Testis (tissue), 2 donors: ENCODE measurements at regions not wholly inside any gene's neighbourhood (a gene's known extent, or its start where the extent isn't known, plus 50 kb on each side); places are given as distances from the start of the nearest gene placed in this dataset.

ENCODE experiments used
- DNase-seq: peaks from one replicate; pipeline ENCODE4 v3.0.0-alpha.2; 2019
- H3K27ac ChIP-seq, 2 donors: fragments of 200-600 bp; sonication (generic); one replicate each; pipeline ENCODE4 v1.5.1; 2019
- H3K27me3 ChIP-seq: fragments of 200-600 bp; sonication (generic); one replicate; pipeline ENCODE4 v1.5.1; 2019
- H3K36me3 ChIP-seq: fragments of 200-600 bp; sonication (generic); one replicate; pipeline ENCODE4 v1.5.1; 2017; ENCODE audit warnings: low read depth; ENCODE audit errors: missing control alignments
- H3K4me1 ChIP-seq: fragments of 200-600 bp; sonication (generic); one replicate; pipeline ENCODE4 v1.5.1; 2019
- H3K4me3 ChIP-seq, 2 donors: fragments of 200-600 bp; sonication (generic); one replicate each; pipeline ENCODE4 v1.5.1; 2017 to 2019
- H3K9me3 ChIP-seq: fragments of 200-600 bp; sonication (generic); one replicate; pipeline ENCODE4 v1.5.1; 2017
- POLR2A ChIP-seq: fragments of 450-650 bp; IDR thresholded peaks from one replicate; pipeline ENCODE4 v1.6.1; 2017; ENCODE audit warnings: antibody characterized with exemption, mild to moderate bottlenecking, moderate library complexity
- WGBS, 2 donors: methylation state at CpG; one replicate each; pipeline ENCODE4 v1.1.5; 2018; 5-methylcytosine and 5-hydroxymethylcytosine counted together
- intact Hi-C: fragments of 100-400 bp; cut with DNase I; formaldehyde crosslinking; loops from one replicate; pipeline ENCODE4 v1.15.1; 2023; ENCODE audit warnings: low total_unique reads
- TF ChIP-seq, protein P1 (sequence below), 3 experiments: fragments of 450-650 bp in 2 of 3; fragments of 200-600 bp in 1 of 3; sonication (generic) in 1 of 3; IDR thresholded peaks; one replicate each; pipeline ENCODE4 v1.5.1; 2016 to 2019; ENCODE audit warnings: antibody characterized with exemption in 3 of 3, mild to moderate bottlenecking in 2 of 3, moderate library complexity in 1 of 3

DNA sequence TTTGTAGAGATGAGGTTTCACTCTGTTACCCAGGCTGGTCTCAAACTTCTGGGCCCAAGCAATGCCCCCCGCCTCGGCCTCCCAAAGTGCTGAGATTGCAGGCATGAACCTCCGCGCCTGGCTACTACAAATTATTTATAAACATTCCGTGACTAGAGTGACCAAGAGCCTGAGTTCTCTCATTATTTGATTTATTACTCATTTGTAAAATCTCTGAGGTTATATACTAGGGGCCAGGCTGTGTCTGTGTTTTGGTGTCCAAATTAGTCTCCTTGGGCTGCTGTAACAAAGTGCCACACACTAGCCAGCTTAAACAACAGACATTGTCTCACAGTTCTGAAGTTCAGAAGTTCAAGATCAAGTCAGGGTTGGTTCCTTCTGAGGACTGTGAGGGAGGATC lies 70.8 kb upstream of the ELAC2 start:
- Histone ChIP-seq H3K4me3 (no peak overlapping the region), H3K4me1 (no peaks in the 10 kb centered on the region), H3K27me3 (no peaks in the 10 kb centered on the region), H3K27ac (no peak overlapping the region), H3K36me3 (no peaks in the 10 kb centered on the region), H3K9me3 (no peaks in the 10 kb centered on the region)
- no peak for TF ChIP-seq POLR2A
- TF ChIP-seq, protein P1, sequence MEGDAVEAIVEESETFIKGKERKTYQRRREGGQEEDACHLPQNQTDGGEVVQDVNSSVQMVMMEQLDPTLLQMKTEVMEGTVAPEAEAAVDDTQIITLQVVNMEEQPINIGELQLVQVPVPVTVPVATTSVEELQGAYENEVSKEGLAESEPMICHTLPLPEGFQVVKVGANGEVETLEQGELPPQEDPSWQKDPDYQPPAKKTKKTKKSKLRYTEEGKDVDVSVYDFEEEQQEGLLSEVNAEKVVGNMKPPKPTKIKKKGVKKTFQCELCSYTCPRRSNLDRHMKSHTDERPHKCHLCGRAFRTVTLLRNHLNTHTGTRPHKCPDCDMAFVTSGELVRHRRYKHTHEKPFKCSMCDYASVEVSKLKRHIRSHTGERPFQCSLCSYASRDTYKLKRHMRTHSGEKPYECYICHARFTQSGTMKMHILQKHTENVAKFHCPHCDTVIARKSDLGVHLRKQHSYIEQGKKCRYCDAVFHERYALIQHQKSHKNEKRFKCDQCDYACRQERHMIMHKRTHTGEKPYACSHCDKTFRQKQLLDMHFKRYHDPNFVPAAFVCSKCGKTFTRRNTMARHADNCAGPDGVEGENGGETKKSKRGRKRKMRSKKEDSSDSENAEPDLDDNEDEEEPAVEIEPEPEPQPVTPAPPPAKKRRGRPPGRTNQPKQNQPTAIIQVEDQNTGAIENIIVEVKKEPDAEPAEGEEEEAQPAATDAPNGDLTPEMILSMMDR (IDR thresholded peaks at IDR 0.05) = no peak
- 78 to 90% methylated on average over 5 of the region's 5 CpGs for WGBS, 2 donors
- DNase-seq = no peak
- intact Hi-C loops = no loop called here

DNA sequence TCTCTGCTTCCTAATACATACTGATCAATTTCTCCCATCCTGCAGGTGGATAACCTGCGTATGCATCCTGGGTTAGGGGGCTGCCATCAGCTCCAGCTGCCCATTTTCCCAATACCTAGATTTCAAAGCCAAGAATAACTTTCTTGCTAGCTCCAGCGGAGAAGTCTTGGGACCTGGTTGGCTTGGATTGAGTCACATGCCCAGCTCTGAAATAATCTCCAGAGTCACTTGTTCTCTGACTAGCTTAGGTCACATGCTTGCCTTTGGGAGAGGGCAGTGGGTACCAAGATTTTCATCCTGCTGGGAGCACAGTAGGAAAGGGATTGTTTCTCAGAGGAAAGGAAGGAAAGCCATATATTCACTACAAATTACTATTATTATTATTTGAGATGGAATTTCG lies 70.0 kb upstream of the ELAC2 start:
- no peak overlapping the region for H3K27ac ChIP-seq
- DNase-seq = no peak
- H3K4me1 ChIP-seq = no peaks in the 10 kb centered on the region
- TF ChIP-seq, protein P1 (IDR thresholded peaks at IDR 0.05) = no peak
- TF ChIP-seq POLR2A = no peak
- no peaks in the 10 kb centered on the region for H3K36me3 ChIP-seq
- H3K9me3 ChIP-seq = no peaks in the 10 kb centered on the region
- no peak overlapping the region for H3K4me3 ChIP-seq
- intact Hi-C loops = no loop called here
- 92 to 95% methylated on average over 3 of the region's 3 CpGs for WGBS, 2 donors
- H3K27me3 ChIP-seq = no peaks in the 10 kb centered on the region

DNA sequence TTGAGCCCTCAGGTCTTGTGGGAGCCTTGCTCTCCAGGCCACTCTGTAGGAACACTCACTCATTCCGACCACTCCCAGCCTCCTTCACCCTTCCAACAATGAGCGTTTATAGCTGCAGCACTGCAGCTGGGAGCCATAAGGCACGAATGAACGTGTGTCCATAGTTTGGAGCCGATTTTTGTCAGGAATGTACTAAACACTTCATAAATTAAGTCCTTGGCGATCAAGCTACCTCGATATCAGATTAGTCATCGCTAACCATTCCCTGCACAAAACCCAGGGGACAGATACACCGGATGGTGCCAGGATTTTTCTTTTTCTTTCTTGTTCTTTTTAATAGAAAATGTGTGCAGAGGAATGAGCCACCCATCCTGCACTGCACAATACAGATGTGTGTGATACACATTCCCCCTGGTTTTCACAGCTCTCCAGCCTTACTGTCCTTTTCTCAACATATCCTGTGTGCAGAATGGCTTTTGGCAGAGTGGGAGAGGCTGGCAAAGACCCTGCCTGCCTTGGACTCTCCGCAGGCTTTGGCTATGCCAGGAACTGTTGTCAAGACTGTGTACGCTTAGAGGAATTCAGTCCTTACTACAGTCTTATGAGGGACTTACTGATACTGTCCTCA lies 68.4 kb upstream of the ELAC2 start:
- Histone ChIP-seq H3K9me3 (no peaks in the 10 kb centered on the region), H3K27ac (no peak overlapping the region), H3K4me3 (no peak overlapping the region), H3K27me3 (no peaks in the 10 kb centered on the region), H3K4me1 (no peaks in the 10 kb centered on the region), H3K36me3 (no peaks in the 10 kb centered on the region)
- TF ChIP-seq POLR2A = no peak
- TF ChIP-seq, protein P1 (IDR thresholded peaks at IDR 0.05) = no peak
- 74 to 78% methylated on average over 11 of the region's 11 CpGs for WGBS, 2 donors
- intact Hi-C loops = no loop called here
- no peak for DNase-seq

DNA sequence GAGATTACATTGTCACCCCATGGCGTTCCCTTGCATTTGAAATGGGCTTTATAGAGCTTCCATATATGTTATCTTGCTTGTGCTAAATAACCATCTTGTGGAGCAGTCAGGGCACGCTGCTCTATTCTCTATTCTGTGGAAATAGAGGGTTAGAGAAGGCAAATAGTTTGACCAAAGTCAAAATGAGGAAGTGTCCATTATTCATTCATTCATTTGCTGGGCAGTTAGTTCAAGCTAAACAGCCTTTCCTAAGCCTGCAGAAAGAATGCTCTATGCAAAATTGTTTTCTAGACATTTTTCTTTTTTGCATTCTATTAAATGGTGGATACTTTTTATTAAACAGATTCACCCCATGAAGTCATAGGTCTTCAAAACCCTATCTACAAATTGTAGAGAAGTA lies 67.8 kb upstream of the ELAC2 start:
- no peaks in the 10 kb centered on the region for H3K4me1 ChIP-seq
- intact Hi-C loops = no loop called here
- no peaks in the 10 kb centered on the region for H3K27me3 ChIP-seq
- 57 to 75% methylated on average over 2 of the region's 2 CpGs for WGBS, 2 donors
- TF ChIP-seq POLR2A = no peak
- TF ChIP-seq, protein P1 (IDR thresholded peaks at IDR 0.05) = no peak
- DNase-seq = no peak
- no peak overlapping the region for H3K27ac ChIP-seq
- H3K4me3 ChIP-seq = no peak overlapping the region
- no peaks in the 10 kb centered on the region for H3K9me3 ChIP-seq
- no peaks in the 10 kb centered on the region for H3K36me3 ChIP-seq

DNA sequence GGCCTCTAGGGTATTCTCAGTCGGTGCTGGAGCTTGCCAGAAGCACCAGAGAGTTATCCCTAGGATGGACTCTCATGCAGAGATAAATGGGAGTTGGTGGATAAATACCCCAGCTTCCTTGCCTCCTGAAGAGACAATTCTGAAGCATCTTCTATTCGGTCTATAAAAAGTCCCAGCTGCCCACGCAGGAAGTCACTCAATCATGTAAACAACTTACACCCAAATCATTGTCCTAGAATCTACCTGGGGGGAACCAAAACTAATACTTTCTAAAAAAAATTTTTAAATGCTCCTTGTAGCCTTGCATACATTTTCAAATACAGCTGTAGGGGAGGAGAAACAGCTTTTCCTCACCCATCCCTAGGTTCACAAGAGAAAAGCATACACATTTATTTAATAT lies 66.6 kb upstream of the ELAC2 start:
- WGBS, 2 donors = 67 to 78% methylated on average over 3 of the region's 3 CpGs
- H3K9me3 ChIP-seq = no peaks in the 10 kb centered on the region
- no peak overlapping the region for H3K27ac ChIP-seq
- TF ChIP-seq POLR2A = no peak
- TF ChIP-seq, protein P1 (IDR thresholded peaks at IDR 0.05) = no peak
- no peak for DNase-seq
- no peak overlapping the region for H3K4me3 ChIP-seq
- no peaks in the 10 kb centered on the region for H3K4me1 ChIP-seq
- H3K36me3 ChIP-seq = no peaks in the 10 kb centered on the region
- H3K27me3 ChIP-seq = no peaks in the 10 kb centered on the region
- intact Hi-C loops = no loop called here
